H1 (cell line): ENCODE measurements at regions not wholly inside any gene's neighbourhood (a gene's known extent, or its start where the extent isn't known, plus 50 kb on each side); places are given as distances from the start of the nearest gene placed in this dataset.

Experiments used
- CTCF ChIA-PET: fragments of 300-600 bp; sonication (Branson Sonifier 250); formaldehyde crosslinking; loops from one replicate; lab custom pipeline; 2021; ENCODE audit not compliant: partially characterized antibody; lab: Charles Lee
- POLR2A ChIA-PET: fragments of 300-600 bp; sonication (Branson Sonifier 250); formaldehyde crosslinking; loops from one replicate; lab custom pipeline; 2021; ENCODE audit warnings: inconsistent platforms; ENCODE audit not compliant: partially characterized antibody; lab: Charles Lee
- DNase-seq, 2 experiments: peaks; one replicate each; pipeline versions ENCODE4 v3.0.0 to v3.0.0-alpha.2; 2010 to 2022; ENCODE audit warnings: low spot score in 2 of 2, low read depth in 1 of 2, mixed read lengths in 1 of 2
- FAIRE-seq: peaks from 2 replicates; lab custom pipeline; 2011; peaks lifted over from hg19 to GRCh38; lab: Jason Lieb, UNC
- H2AFZ ChIP-seq: 2 replicates; pipeline ENCODE4 v1.8.1; 2012; ENCODE audit warnings: low read length, inconsistent platforms
- H2AK5ac ChIP-seq: 2 replicates; pipeline ENCODE4 v1.6.1; 2013; ENCODE audit warnings: low read depth, low read length
- H2BK120ac ChIP-seq: replicated peaks from 2 replicates; pipeline ENCODE3; 2013; ENCODE audit warnings: low read depth, low read length, inconsistent platforms
- H2BK12ac ChIP-seq: 2 replicates; pipeline ENCODE4 v1.6.1; 2013; ENCODE audit warnings: low read depth, low read length
- H2BK15ac ChIP-seq: 2 replicates; pipeline ENCODE4 v1.6.1; 2013; ENCODE audit warnings: low read length
- H2BK20ac ChIP-seq: 2 replicates; pipeline ENCODE4 v1.6.1; 2013; ENCODE audit warnings: low read length
- H2BK5ac ChIP-seq: 2 replicates; pipeline ENCODE4 v1.6.1; 2013; ENCODE audit warnings: low read depth, low read length
- H3K14ac ChIP-seq: 2 replicates; pipeline ENCODE4 v1.6.1; 2013; ENCODE audit warnings: inconsistent platforms; ENCODE audit not compliant: insufficient read length
- H3K18ac ChIP-seq: 2 replicates; pipeline ENCODE4 v1.6.1; 2013; ENCODE audit warnings: low read length; ENCODE audit errors: extremely low read depth
- H3K23ac ChIP-seq: 2 replicates; pipeline ENCODE4 v1.6.1; 2013; ENCODE audit warnings: inconsistent platforms; ENCODE audit not compliant: insufficient read length
- H3K23me2 ChIP-seq: 2 replicates; pipeline ENCODE4 v1.6.1; 2013; ENCODE audit warnings: low read depth, low read length
- H3K27ac ChIP-seq: 2 replicates; pipeline ENCODE4 v1.6.1; 2011; ENCODE audit warnings: low read depth, low read length, inconsistent platforms
- H3K27me3 ChIP-seq, 4 experiments: replicated peaks in 1 of 4; 1 replicate in 1 of 4; 2 replicates in 3 of 4; pipeline versions ENCODE4 v1.6.1 to v1.8.1; 2011 to 2013; ENCODE audit warnings: low read length in 3 of 4, mild to moderate bottlenecking in 3 of 4, inconsistent platforms in 2 of 4, mixed read lengths in 2 of 4, moderate library complexity in 1 of 4; ENCODE audit not compliant: control insufficient read depth in 3 of 4, insufficient read depth in 3 of 4; ENCODE audit errors: extremely low read depth in 1 of 4
- H3K36me3 ChIP-seq, 4 experiments: 2 replicates each; pipeline versions ENCODE4 v1.6.1 to v1.8.1; 2011 to 2013; ENCODE audit warnings: mild to moderate bottlenecking in 4 of 4, low read length in 3 of 4, moderate library complexity in 2 of 4, control low read depth in 1 of 4, inconsistent platforms in 1 of 4; ENCODE audit not compliant: insufficient read depth in 4 of 4, control insufficient read depth in 2 of 4
- H3K4ac ChIP-seq: replicated peaks from 2 replicates; pipeline ENCODE3; 2013; ENCODE audit warnings: low read length, low read depth, mixed read lengths, inconsistent platforms; ENCODE audit not compliant: insufficient read length
- H3K4me1 ChIP-seq, 4 experiments: replicated peaks in 1 of 4; 1 replicate in 1 of 4; 2 replicates in 3 of 4; pipeline versions ENCODE4 v1.6.1 to v1.8.1; 2011 to 2013; ENCODE audit warnings: low read length in 3 of 4, inconsistent platforms in 2 of 4, mixed read lengths in 1 of 4; ENCODE audit not compliant: insufficient read depth in 4 of 4, control insufficient read depth in 3 of 4
- H3K4me2 ChIP-seq, 2 experiments: 2 replicates each; pipeline versions ENCODE4 v1.6.1 to v1.8.1; 2011 to 2013; ENCODE audit warnings: low read depth in 2 of 2, low read length in 2 of 2, control low read depth in 1 of 2, inconsistent platforms in 1 of 2, mild to moderate bottlenecking in 1 of 2; ENCODE audit not compliant: insufficient read depth in 1 of 2
- H3K4me3 ChIP-seq, 4 experiments: fragments of 200-600, 300-600 bp in 1 of 4; sonication (generic), shearing (Covaris generic), sonication (Bioruptor Twin) in 1 of 4; 2 replicates each; pipeline versions ENCODE4 v1.5.1 to v1.8.1; 2011 to 2016; ENCODE audit warnings: low read length in 4 of 4, low read depth in 3 of 4, control low read depth in 2 of 4, inconsistent platforms in 2 of 4, mild to moderate bottlenecking in 2 of 4, mixed read lengths in 1 of 4, moderate library complexity in 1 of 4; ENCODE audit not compliant: insufficient read depth in 2 of 4; ENCODE audit errors: extremely low read depth in 1 of 4
- H3K56ac ChIP-seq: replicated peaks from 2 replicates; pipeline ENCODE3; 2013; ENCODE audit warnings: low read depth, mild to moderate bottlenecking, mixed read lengths, low read length, inconsistent platforms; ENCODE audit not compliant: insufficient read length
- H3K79me1 ChIP-seq: 2 replicates; pipeline ENCODE4 v1.6.1; 2013; ENCODE audit warnings: low read depth, low read length, control low read depth
- H3K79me2 ChIP-seq, 2 experiments: 2 replicates each; pipeline versions ENCODE4 v1.6.1 to v1.8.1; 2012 to 2013; ENCODE audit warnings: low read length in 2 of 2, mild to moderate bottlenecking in 2 of 2, inconsistent platforms in 1 of 2; ENCODE audit not compliant: insufficient read depth in 2 of 2, control insufficient read depth in 1 of 2
- H3K9ac ChIP-seq, 4 experiments: replicated peaks in 1 of 4; 1 replicate in 1 of 4; 2 replicates in 3 of 4; pipeline versions ENCODE4 v1.6.1 to v1.8.1; 2011 to 2013; ENCODE audit warnings: low read depth in 3 of 4, low read length in 3 of 4, control low read depth in 2 of 4, mild to moderate bottlenecking in 2 of 4, moderate library complexity in 2 of 4, inconsistent platforms in 1 of 4; ENCODE audit errors: extremely low read depth in 1 of 4
- H3K9me3 ChIP-seq, 2 experiments: 2 replicates each; pipeline versions ENCODE4 v1.6.1 to v1.8.1; 2012 to 2013; ENCODE audit warnings: mild to moderate bottlenecking in 2 of 2, moderate library complexity in 2 of 2, control low read depth in 1 of 2, inconsistent platforms in 1 of 2, low read depth in 1 of 2, low read length in 1 of 2, mixed read lengths in 1 of 2; ENCODE audit not compliant: insufficient read depth in 2 of 2
- H4K20me1 ChIP-seq, 2 experiments: replicated peaks in 1 of 2; 2 replicates each; pipeline versions ENCODE3 to v1.8.1; 2011 to 2013; ENCODE audit warnings: inconsistent platforms in 2 of 2, low read length in 2 of 2, mild to moderate bottlenecking in 1 of 2; ENCODE audit not compliant: insufficient read depth in 2 of 2, control insufficient read depth in 1 of 2
- H4K5ac ChIP-seq: 2 replicates; pipeline ENCODE4 v1.6.1; 2013; ENCODE audit warnings: low read length, low read depth, mixed read lengths, inconsistent platforms; ENCODE audit not compliant: insufficient read length
- H4K8ac ChIP-seq: 2 replicates; pipeline ENCODE4 v1.8.0; 2013; ENCODE audit warnings: mild to moderate bottlenecking, moderate library complexity, low read length, inconsistent platforms; ENCODE audit not compliant: insufficient read depth; ENCODE audit errors: extremely low read depth
- H4K91ac ChIP-seq: replicated peaks from 2 replicates; pipeline ENCODE3; 2013; ENCODE audit warnings: low read length, mixed read lengths, inconsistent platforms; ENCODE audit not compliant: insufficient read length
- ASH2L ChIP-seq: fragments of 200-600, 300-600 bp; sonication (generic); IDR thresholded peaks from one replicate; pipeline ENCODE4 v1.7.1; 2017; ENCODE audit warnings: low read length
- CBX8 ChIP-seq: fragments of 300-800, 300-1000 bp; sonication (generic); IDR thresholded peaks from 2 replicates; pipeline ENCODE4 v1.7.1; 2016; ENCODE audit warnings: low read depth, low read length, borderline replicate concordance
- EZH2 ChIP-seq: fragments of 200-600 bp; sonication (generic); IDR thresholded peaks from 2 replicates; pipeline ENCODE4 v1.7.1; 2012; ENCODE audit warnings: low read depth, mild to moderate bottlenecking, moderate library complexity, low read length, inconsistent platforms; ENCODE audit not compliant: severe bottlenecking
- HDAC6 ChIP-seq: IDR thresholded peaks from one replicate; pipeline ENCODE4 v1.7.1; 2012; ENCODE audit warnings: low read depth, mild to moderate bottlenecking, inconsistent platforms, low read length, moderate library complexity
- JUN ChIP-seq: IDR thresholded peaks from 2 replicates; pipeline ENCODE4 v1.6.1; 2011; ENCODE audit warnings: low read depth, mild to moderate bottlenecking, improper control_type of control experiment, low read length
- MAX ChIP-seq: IDR thresholded peaks from 2 replicates; pipeline ENCODE4 v1.6.1; 2012; ENCODE audit warnings: inconsistent platforms
- RXRA ChIP-seq: IDR thresholded peaks from 2 replicates; pipeline ENCODE4 v1.6.1; 2011; ENCODE audit warnings: low read depth, mild to moderate bottlenecking, low read length, moderate library complexity; ENCODE audit not compliant: insufficient read depth
- SIN3A ChIP-seq, 2 experiments: IDR thresholded peaks in 1 of 2; conservative IDR thresholded peaks in 1 of 2; 2 replicates each; pipeline ENCODE4 v1.6.1; 2011 to 2012; ENCODE audit warnings: low read length in 2 of 2, improper control_type of control experiment in 1 of 2, low read depth in 1 of 2, mild to moderate bottlenecking in 1 of 2
- SIX5 ChIP-seq: IDR thresholded peaks from 2 replicates; pipeline ENCODE4 v1.6.1; 2011; ENCODE audit warnings: mild to moderate bottlenecking, low read depth, low read length
- SP2 ChIP-seq: IDR thresholded peaks from 2 replicates; pipeline ENCODE4 v1.6.1; 2012; ENCODE audit warnings: mild to moderate bottlenecking, low read length, inconsistent platforms
- SP4 ChIP-seq: IDR thresholded peaks from 2 replicates; pipeline ENCODE4 v1.6.1; 2012; ENCODE audit warnings: low read length, inconsistent platforms
- SRF ChIP-seq: IDR thresholded peaks from 2 replicates; pipeline ENCODE4 v1.6.1; 2011; ENCODE audit warnings: mild to moderate bottlenecking, low read depth, low read length, moderate library complexity
- WGBS, 2 experiments: shearing (Covaris generic) in 1 of 2; methylation state at CpG; one replicate each; pipeline versions ENCODE4 v1.1.6 to v1.1.7; 2013 to 2015; ENCODE audit warnings: low lambda C conversion rate in 2 of 2, mixed read lengths in 2 of 2, inconsistent platforms in 1 of 2, low coverage in 1 of 2, missing lambda C conversion rate in 1 of 2; ENCODE audit not compliant: insufficient replicate concordance in 2 of 2, insufficient coverage in 1 of 2, insufficient read length in 1 of 2; ENCODE audit errors: extremely low coverage in 1 of 2, missing lambda C conversion rate in 1 of 2; 5-methylcytosine and 5-hydroxymethylcytosine counted together
- TF ChIP-seq, protein P1 (sequence below): IDR thresholded peaks from 2 replicates; pipeline ENCODE4 v1.6.1; 2012; ENCODE audit warnings: low read length, inconsistent platforms

GRCh38 chr5:135163391-135163790, 129.4 kb upstream of the PITX1 start:
- no peaks in the 10 kb centered on the region for H3K4me1 ChIP-seq
- no peak overlapping the region for H3K27ac ChIP-seq
- no peak overlapping the region for H3K23ac ChIP-seq
- CTCF ChIA-PET, result interaction anchor here (0.6 to 2.9 kb wide), 9 partner anchors 10 to 643 kb away, joined by 3 to 23 read pairs (median 3); no protein-coding TSS in a partner anchor
- H3K56ac ChIP-seq, result no peak overlapping the region
- no peaks in the 10 kb centered on the region; the same call in 1 of the 2 replicates for H3K23me2 ChIP-seq
- WGBS, 2 experiments, result 97% methylated on average over 5 of the region's 5 CpGs; no CpG with 5 or more reads in 1 of the 2 experiments
- H2AK5ac ChIP-seq, result no peak overlapping the region
- no peak overlapping the region for H2BK20ac ChIP-seq
- no peaks in the 10 kb centered on the region for H3K36me3 ChIP-seq
- H3K18ac ChIP-seq, result no peak overlapping the region
- DNase-seq, result no peak
- no peaks in the 10 kb centered on the region for H3K79me1 ChIP-seq
- H4K20me1 ChIP-seq, result no peaks in the 10 kb centered on the region
- no peaks in the 10 kb centered on the region; a peak in 2 of 7 replicates for H3K27me3 ChIP-seq
- no peak overlapping the region for H2BK12ac ChIP-seq
- no peaks in the 10 kb centered on the region for H3K79me2 ChIP-seq
- H4K91ac ChIP-seq, result no peak overlapping the region
- no peak overlapping the region for H4K8ac ChIP-seq
- no peak overlapping the region for H3K4me3 ChIP-seq
- H2BK5ac ChIP-seq, result no peak overlapping the region
- no peak overlapping the region for H3K4ac ChIP-seq
- no peak overlapping the region for H2AFZ ChIP-seq
- no peak overlapping the region for H3K4me2 ChIP-seq
- no peak overlapping the region for H2BK120ac ChIP-seq
- POLR2A ChIA-PET, result interaction anchor here (0.6 kb wide), 1 partner anchor 370 kb away, joined by 3 read pairs; no protein-coding TSS in a partner anchor
- no peak for FAIRE-seq
- H3K9me3 ChIP-seq, result no peaks in the 10 kb centered on the region
- H2BK15ac ChIP-seq, result no peak overlapping the region
- H3K14ac ChIP-seq, result no peak overlapping the region
- no peak overlapping the region for H4K5ac ChIP-seq
- H3K9ac ChIP-seq, result no peak overlapping the region
- TF ChIP-seq, protein P1, sequence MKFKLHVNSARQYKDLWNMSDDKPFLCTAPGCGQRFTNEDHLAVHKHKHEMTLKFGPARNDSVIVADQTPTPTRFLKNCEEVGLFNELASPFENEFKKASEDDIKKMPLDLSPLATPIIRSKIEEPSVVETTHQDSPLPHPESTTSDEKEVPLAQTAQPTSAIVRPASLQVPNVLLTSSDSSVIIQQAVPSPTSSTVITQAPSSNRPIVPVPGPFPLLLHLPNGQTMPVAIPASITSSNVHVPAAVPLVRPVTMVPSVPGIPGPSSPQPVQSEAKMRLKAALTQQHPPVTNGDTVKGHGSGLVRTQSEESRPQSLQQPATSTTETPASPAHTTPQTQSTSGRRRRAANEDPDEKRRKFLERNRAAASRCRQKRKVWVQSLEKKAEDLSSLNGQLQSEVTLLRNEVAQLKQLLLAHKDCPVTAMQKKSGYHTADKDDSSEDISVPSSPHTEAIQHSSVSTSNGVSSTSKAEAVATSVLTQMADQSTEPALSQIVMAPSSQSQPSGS, result no peak
- TF ChIP-seq SP4 (no peak), RXRA (no peak), CBX8 (no peak), EZH2 (no peak), SRF (no peak), MAX (no peak), SIX5 (no peak), HDAC6 (no peak), ASH2L (no peak), SIN3A (conservative IDR thresholded peaks at IDR 0.05 in 1 of 2, IDR thresholded peaks at IDR 0.05 in 1 of 2; ENCODE audit: low read depth in 1 of 2, low read length in 2 of 2) (no peak), JUN (no peak), SP2 (no peak)
